Fibroblast of mammary gland (primary cell): ENCODE measurements at regions not wholly inside any gene's neighbourhood (a gene's known extent, or its start where the extent isn't known, plus 50 kb on each side); places are given as distances from the start of the nearest gene placed in this dataset.
"Not testable (repeated sequence)": the region's sequence is repeated elsewhere in the genome, so short reads cannot be mapped to it uniquely, and the experiment has no call there.

Experiments
- DNase-seq: peaks from one replicate; pipeline ENCODE4 v3.0.0-alpha.2; 2010; ENCODE audit warnings: low read depth
- H3K4me3 ChIP-seq: 2 replicates; pipeline ENCODE4 v1.5.1; 2011; ENCODE audit warnings: low read depth, mild to moderate bottlenecking, low read length, moderate library complexity; ENCODE audit not compliant: control insufficient read depth
- TF ChIP-seq, protein P1 (sequence below): conservative IDR thresholded peaks from 2 replicates; pipeline ENCODE4 v1.5.1; 2011; ENCODE audit warnings: low read depth, low read length, inconsistent platforms; ENCODE audit not compliant: control insufficient read depth, insufficient read depth

DNA sequence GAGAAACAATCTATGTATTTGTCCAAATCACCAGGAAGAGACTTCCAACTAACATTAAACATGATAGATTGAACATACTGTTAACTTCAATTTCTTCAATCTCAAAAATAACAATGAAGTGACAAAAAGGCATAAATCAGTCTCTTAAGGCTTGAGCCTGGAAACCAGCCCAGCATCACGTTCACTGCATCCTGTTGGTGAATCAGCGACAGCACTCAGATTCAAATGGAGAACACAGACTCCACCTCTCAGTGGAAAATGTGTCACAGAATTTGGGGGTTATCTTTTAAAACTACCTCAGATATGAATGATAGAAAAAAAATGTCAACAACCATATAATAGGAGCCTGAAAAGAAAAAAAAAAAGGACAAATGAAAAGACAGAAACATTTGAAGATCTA lies 212.0 kb downstream of the MINAR1 start:
- TF ChIP-seq, protein P1, sequence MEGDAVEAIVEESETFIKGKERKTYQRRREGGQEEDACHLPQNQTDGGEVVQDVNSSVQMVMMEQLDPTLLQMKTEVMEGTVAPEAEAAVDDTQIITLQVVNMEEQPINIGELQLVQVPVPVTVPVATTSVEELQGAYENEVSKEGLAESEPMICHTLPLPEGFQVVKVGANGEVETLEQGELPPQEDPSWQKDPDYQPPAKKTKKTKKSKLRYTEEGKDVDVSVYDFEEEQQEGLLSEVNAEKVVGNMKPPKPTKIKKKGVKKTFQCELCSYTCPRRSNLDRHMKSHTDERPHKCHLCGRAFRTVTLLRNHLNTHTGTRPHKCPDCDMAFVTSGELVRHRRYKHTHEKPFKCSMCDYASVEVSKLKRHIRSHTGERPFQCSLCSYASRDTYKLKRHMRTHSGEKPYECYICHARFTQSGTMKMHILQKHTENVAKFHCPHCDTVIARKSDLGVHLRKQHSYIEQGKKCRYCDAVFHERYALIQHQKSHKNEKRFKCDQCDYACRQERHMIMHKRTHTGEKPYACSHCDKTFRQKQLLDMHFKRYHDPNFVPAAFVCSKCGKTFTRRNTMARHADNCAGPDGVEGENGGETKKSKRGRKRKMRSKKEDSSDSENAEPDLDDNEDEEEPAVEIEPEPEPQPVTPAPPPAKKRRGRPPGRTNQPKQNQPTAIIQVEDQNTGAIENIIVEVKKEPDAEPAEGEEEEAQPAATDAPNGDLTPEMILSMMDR: no peak
- no peak overlapping the region for H3K4me3 ChIP-seq
- peak; percentile 86 for DNase-seq

DNA sequence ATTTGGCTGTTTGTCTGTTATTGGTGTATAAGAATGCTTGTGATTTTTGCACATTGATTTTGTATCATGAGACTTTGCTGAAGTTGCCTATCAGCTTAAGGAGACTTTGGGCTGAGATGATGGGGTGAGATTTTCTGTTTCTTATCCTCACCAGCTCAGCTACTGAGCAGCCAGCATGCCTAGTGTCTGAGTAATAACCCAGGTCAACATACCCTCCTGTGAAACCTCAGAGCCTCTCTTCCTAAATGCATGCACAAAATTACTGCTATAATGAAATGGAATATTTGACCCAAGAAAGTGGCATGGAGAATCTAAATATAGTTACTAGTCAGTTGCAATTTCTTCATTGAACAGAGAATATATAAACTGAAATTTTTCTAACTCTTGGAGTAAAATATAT lies 220.8 kb downstream of the MINAR1 start:
- not testable (repeated sequence) for H3K4me3 ChIP-seq, DNase-seq

DNA sequence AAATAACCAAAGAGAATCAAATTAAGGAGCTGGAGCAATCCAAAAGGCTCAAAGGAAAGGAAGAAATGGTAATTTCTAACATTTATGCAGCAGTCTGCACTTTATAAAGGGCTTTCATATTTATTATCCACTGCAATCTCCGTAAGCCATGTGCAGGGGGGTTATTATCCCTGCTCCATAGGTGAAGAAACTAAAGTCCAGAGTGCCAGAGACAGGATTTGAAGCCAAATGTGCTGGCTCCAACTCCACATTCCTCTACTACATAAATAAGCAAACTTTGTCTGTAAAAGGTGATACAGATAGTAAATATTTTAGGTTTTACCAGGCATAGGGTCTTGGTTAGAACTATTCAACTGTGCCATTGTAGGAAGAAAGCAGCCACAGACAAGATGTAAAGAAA lies 221.4 kb downstream of the MINAR1 start:
- H3K4me3 ChIP-seq: no peak overlapping the region
- TF ChIP-seq, protein P1: no peak
- DNase-seq: no peak

DNA sequence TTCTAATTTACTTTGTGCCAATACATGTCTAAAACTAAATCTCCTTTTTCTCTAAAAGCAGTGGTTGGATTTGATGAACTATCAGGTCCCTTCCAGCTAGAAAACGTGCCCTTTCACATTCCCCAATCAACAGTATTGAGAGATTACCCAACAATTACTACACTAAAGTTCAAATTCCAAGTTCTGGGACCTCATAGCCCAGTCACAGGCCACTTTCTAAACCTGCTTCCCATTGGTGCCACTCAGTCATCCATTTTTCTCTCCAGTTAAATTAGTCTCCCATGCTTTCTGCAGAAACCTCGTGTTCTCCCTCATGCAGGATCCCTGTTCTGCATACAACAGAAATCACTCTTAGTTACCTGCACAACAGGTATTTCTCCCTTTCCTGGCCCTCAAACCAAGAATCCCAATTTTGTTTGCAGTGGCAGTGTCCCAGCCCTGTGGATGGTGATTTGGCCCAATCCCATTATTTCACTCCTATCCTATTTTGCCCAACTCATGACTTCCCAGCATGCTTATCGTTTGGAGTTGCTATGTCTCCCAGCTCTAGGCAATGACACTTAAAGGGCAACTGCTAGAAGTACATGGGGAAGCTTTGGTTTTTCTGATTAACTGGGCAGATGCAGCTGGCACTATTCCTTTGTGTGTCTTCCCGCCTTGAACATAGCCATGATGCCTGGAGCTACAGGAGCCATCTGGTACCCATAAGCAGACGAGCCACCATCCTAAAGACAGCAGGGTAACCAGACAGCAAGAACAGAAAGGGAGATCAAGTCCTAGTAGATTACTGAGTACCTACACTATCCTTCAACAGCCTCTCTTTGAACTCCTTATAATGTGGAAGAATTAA lies 224.2 kb downstream of the MINAR1 start:
- no peak overlapping the region for H3K4me3 ChIP-seq
- DNase-seq: no peak
- TF ChIP-seq, protein P1: no peak

DNA sequence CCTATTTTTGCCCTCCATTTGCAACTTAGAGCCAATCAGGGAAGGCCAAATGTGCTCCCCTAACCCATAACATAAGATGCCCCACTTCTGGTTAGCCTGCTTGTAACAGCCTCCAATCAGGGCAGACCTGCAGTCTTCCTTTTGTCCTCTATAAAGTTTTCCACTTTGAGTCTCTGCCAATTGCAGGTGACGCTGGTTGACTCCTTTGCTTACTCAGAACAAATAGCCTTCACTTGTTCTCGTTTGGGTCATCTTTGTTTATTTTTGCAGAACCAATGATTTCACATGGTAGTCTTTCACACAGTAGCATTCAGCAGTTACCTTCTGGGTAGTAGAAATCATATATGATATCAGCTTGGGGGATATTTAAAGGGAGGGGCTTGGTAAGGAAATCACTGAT lies 225.6 kb downstream of the MINAR1 start:
- TF ChIP-seq, protein P1: no peak
- H3K4me3 ChIP-seq: no peak overlapping the region
- DNase-seq: no peak

DNA sequence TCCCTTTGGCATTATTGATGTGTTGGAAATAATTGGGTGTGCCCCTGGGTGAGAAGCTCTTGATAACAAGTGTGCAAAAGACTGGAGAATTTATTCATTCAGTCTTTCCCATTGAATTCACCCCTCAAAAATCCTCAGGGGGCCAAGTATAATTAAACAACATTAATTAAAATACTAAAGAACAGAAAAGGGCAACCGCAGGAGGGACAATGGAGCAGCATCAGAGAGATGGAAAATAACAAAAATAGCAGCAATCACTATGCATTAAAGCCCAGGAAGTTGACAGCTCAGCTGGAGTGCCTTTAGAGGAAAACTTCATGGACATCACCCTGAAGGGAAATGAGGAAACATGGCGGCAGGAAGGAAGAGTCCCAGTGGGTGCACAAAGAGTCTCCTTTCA lies 227.6 kb downstream of the MINAR1 start:
- H3K4me3 ChIP-seq: no peak overlapping the region

DNA sequence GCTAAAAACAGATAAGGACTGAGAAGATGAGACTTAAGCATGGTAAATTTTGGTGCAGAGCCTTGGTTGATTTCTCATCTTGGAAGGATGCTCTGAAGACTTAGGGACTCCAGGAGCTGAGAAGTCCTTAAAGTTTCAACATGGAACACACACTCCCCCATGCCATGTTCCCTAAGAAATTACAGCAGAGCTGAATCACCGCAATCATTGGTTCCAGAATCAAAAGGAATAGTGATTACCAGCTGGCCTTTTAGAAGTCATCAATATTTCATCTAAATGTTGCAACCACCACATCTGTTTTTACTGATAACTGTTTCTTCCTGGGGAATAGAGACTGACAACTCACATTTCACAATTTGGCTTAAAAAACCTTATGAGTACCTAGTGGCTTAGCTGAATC lies 229.3 kb downstream of the MINAR1 start:
- TF ChIP-seq, protein P1: no peak
- H3K4me3 ChIP-seq: no peak overlapping the region
- peak; percentile 70 for DNase-seq

More for the DNA sequence above, 227.6 kb downstream of the MINAR1 start:
- TF ChIP-seq, protein P1: no peak
- no peak for DNase-seq
